OCI-LY1 (cell line): ENCODE measurements at regions not wholly inside any gene's neighbourhood (a gene's known extent, or its start where the extent isn't known, plus 50 kb on each side); places are given as distances from the start of the nearest gene placed in this dataset.

Experiments
- EZH2 ChIP-seq: fragments of 200-600 bp; sonication (generic), shearing (Covaris generic); IDR thresholded peaks from 2 replicates; pipeline ENCODE4 v1.8.0; 2017; ENCODE audit warnings: borderline replicate concordance, mixed run types, mild to moderate bottlenecking, antibody characterized with exemption, low read length, moderate library complexity, mixed read lengths
- TF ChIP-seq, protein P1 (sequence below): fragments of 200-600 bp; sonication (generic), shearing (Covaris generic); IDR thresholded peaks from 2 replicates; pipeline ENCODE4 v1.5.1; 2017; ENCODE audit warnings: mild to moderate bottlenecking, antibody characterized with exemption, low read length, moderate library complexity, mixed read lengths

DNA sequence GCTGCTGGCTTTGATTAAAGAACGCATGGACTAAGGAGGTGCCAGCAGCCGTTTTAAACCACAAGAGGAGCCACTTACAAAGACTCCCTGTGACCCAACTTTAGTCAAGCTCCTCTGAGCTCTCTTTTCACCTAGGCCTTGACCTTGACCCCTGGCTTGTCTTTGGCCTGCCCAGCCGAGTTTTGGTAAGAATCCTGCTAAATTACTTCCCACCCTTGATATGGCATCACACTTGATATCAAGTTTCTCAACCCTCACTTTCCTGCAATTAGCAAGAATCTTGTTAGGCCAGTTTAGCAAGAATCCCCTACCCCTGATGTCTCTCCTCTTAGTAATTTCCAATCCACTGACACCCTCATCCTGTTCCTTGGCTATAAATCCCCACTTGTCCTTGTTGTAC, 232.8 kb upstream of the SALL1 start:
- TF ChIP-seq, protein P1, sequence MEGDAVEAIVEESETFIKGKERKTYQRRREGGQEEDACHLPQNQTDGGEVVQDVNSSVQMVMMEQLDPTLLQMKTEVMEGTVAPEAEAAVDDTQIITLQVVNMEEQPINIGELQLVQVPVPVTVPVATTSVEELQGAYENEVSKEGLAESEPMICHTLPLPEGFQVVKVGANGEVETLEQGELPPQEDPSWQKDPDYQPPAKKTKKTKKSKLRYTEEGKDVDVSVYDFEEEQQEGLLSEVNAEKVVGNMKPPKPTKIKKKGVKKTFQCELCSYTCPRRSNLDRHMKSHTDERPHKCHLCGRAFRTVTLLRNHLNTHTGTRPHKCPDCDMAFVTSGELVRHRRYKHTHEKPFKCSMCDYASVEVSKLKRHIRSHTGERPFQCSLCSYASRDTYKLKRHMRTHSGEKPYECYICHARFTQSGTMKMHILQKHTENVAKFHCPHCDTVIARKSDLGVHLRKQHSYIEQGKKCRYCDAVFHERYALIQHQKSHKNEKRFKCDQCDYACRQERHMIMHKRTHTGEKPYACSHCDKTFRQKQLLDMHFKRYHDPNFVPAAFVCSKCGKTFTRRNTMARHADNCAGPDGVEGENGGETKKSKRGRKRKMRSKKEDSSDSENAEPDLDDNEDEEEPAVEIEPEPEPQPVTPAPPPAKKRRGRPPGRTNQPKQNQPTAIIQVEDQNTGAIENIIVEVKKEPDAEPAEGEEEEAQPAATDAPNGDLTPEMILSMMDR = no peak
- no peak for TF ChIP-seq EZH2
